Fibroblast of lung (primary cell): ENCODE measurements at regions not wholly inside any gene's neighbourhood (a gene's known extent, or its start where the extent isn't known, plus 50 kb on each side); places are given as distances from the start of the nearest gene placed in this dataset.

Experiments used
- DNase-seq, 2 donors: peaks; one replicate each; pipeline versions ENCODE4 v3.0.0 to v3.0.0-alpha.2; 2010; ENCODE audit warnings: low read depth in 2 of 2
- H2AFZ ChIP-seq: 2 replicates; pipeline ENCODE4 v1.5.1; 2012; ENCODE audit warnings: low read length, control low read depth, inconsistent platforms
- H3K27ac ChIP-seq: 2 replicates; pipeline ENCODE4 v1.5.1; 2011; ENCODE audit warnings: low read length, control low read depth; ENCODE audit not compliant: insufficient read depth
- H3K27me3 ChIP-seq: 2 replicates; pipeline ENCODE4 v1.5.1; 2011; ENCODE audit warnings: mild to moderate bottlenecking, low read length; ENCODE audit not compliant: control insufficient read depth, insufficient read depth
- H3K36me3 ChIP-seq: 2 replicates; pipeline ENCODE4 v1.5.1; 2011; ENCODE audit warnings: low read length; ENCODE audit not compliant: control insufficient read depth, insufficient read depth
- H3K4me1 ChIP-seq: 2 replicates; pipeline ENCODE4 v1.5.1; 2011; ENCODE audit warnings: low read length; ENCODE audit not compliant: control insufficient read depth, insufficient read depth; ENCODE audit errors: extremely low read depth
- H3K4me2 ChIP-seq: 2 replicates; pipeline ENCODE4 v1.5.1; 2011; ENCODE audit warnings: low read length, control low read depth; ENCODE audit not compliant: insufficient read depth; ENCODE audit errors: extremely low read depth
- H3K4me3 ChIP-seq, 4 experiments: fragments of 200-600 bp in 1 of 4; sonication (generic) in 1 of 4; replicated peaks in 1 of 4; 2 replicates each; pipeline ENCODE4 v1.5.1; 2011 to 2016; ENCODE audit warnings: low read length in 4 of 4, low read depth in 3 of 4, mild to moderate bottlenecking in 3 of 4, control low read depth in 2 of 4, inconsistent platforms in 1 of 4, mixed read lengths in 1 of 4; ENCODE audit not compliant: insufficient read depth in 1 of 4; ENCODE audit errors: control extremely low read depth in 1 of 4
- H3K79me2 ChIP-seq: 2 replicates; pipeline ENCODE4 v1.5.1; 2012; ENCODE audit warnings: mild to moderate bottlenecking, low read length, inconsistent platforms; ENCODE audit not compliant: control insufficient read depth, insufficient read depth
- H3K9ac ChIP-seq: 2 replicates; pipeline ENCODE4 v1.5.1; 2011; ENCODE audit warnings: mild to moderate bottlenecking, low read length, control low read depth; ENCODE audit not compliant: insufficient read depth
- H3K9me3 ChIP-seq: 2 replicates; pipeline ENCODE4 v1.5.1; 2012; ENCODE audit warnings: low read depth, low read length; ENCODE audit not compliant: control insufficient read depth, insufficient read depth
- H4K20me1 ChIP-seq: 2 replicates; pipeline ENCODE4 v1.5.1; 2011; ENCODE audit warnings: low read length; ENCODE audit not compliant: control insufficient read depth, insufficient read depth; ENCODE audit errors: extremely low read depth
- CTCF ChIP-seq, 2 donors: IDR thresholded peaks in 1 of 2; conservative IDR thresholded peaks in 1 of 2; 1 replicate in 1 of 2; 2 replicates in 1 of 2; pipeline ENCODE4 v1.5.1; 2011 to 2012; ENCODE audit warnings: low read length in 2 of 2, control low read depth in 1 of 2, inconsistent platforms in 1 of 2, low read depth in 1 of 2, mild to moderate bottlenecking in 1 of 2
- EZH2 ChIP-seq: IDR thresholded peaks from 2 replicates; pipeline ENCODE4 v1.5.1; 2012; ENCODE audit warnings: low read length, control low read depth, mild to moderate bottlenecking; ENCODE audit errors: missing control alignments

GRCh38 chr7:136717910-136718557 is 150.4 kb upstream of the CHRM2 start:
- no peaks in the 10 kb centered on the region for H3K9me3 ChIP-seq
- no peaks in the 10 kb centered on the region for H4K20me1 ChIP-seq
- no peak for DNase-seq
- no peak overlapping the region for H3K27ac ChIP-seq
- no peak overlapping the region for H3K4me2 ChIP-seq
- no peak overlapping the region for H3K9ac ChIP-seq
- H3K79me2 ChIP-seq = no peaks in the 10 kb centered on the region
- no peak for TF ChIP-seq CTCF (conservative IDR thresholded peaks at IDR 0.05 in 1 of 2, IDR thresholded peaks at IDR 0.05 in 1 of 2; ENCODE audit: low read depth in 1 of 2, low read length in 2 of 2)
- TF ChIP-seq EZH2 = no peak
- H3K4me1 ChIP-seq = no peaks in the 10 kb centered on the region
- H2AFZ ChIP-seq = no peak overlapping the region
- no peaks in the 10 kb centered on the region for H3K27me3 ChIP-seq
- no peak overlapping the region for H3K4me3 ChIP-seq
- H3K36me3 ChIP-seq = no peaks in the 10 kb centered on the region

GRCh38 chr7:136714062-136714461 is 154.4 kb upstream of the CHRM2 start:
- H3K4me2 ChIP-seq = no peak overlapping the region
- H3K4me1 ChIP-seq = no peaks in the 10 kb centered on the region
- no peaks in the 10 kb centered on the region for H3K36me3 ChIP-seq
- H3K9me3 ChIP-seq = no peaks in the 10 kb centered on the region
- H3K27ac ChIP-seq = no peak overlapping the region
- TF ChIP-seq CTCF (conservative IDR thresholded peaks at IDR 0.05 in 1 of 2, IDR thresholded peaks at IDR 0.05 in 1 of 2; ENCODE audit: low read depth in 1 of 2, low read length in 2 of 2) = no peak
- H2AFZ ChIP-seq = no peak overlapping the region
- no peak overlapping the region for H3K4me3 ChIP-seq
- no peak for DNase-seq
- no peaks in the 10 kb centered on the region for H4K20me1 ChIP-seq
- no peak overlapping the region for H3K9ac ChIP-seq
- no peaks in the 10 kb centered on the region for H3K79me2 ChIP-seq
- H3K27me3 ChIP-seq = no peaks in the 10 kb centered on the region

GRCh38 chr7:136710751-136711150 is 157.7 kb upstream of the CHRM2 start:
- TF ChIP-seq EZH2 = no peak
- no peak for TF ChIP-seq CTCF (conservative IDR thresholded peaks at IDR 0.05 in 1 of 2, IDR thresholded peaks at IDR 0.05 in 1 of 2; ENCODE audit: low read depth in 1 of 2, low read length in 2 of 2)
- no peak overlapping the region for H3K4me3 ChIP-seq
- no peak for DNase-seq
- no peak overlapping the region for H3K27ac ChIP-seq
- no peaks in the 10 kb centered on the region for H3K27me3 ChIP-seq
- no peak overlapping the region for H3K4me2 ChIP-seq
- H3K9ac ChIP-seq = no peak overlapping the region
- no peaks in the 10 kb centered on the region for H3K4me1 ChIP-seq
- H4K20me1 ChIP-seq = no peaks in the 10 kb centered on the region
- H3K36me3 ChIP-seq = no peaks in the 10 kb centered on the region
- no peak overlapping the region for H2AFZ ChIP-seq
- no peaks in the 10 kb centered on the region for H3K9me3 ChIP-seq
- no peaks in the 10 kb centered on the region for H3K79me2 ChIP-seq
